Suppressor macrophage treated with lipopolysaccharide for 1 hour (primary cell): ENCODE measurements at regions not wholly inside any gene's neighbourhood (a gene's known extent, or its start where the extent isn't known, plus 50 kb on each side); places are given as distances from the start of the nearest gene placed in this dataset.
A peak's percentile ranks its signal among the peaks of the same experiment; 100 is the strongest.

ENCODE experiments used
- DNase-seq, 3 donors: peaks; one replicate each; pipeline ENCODE4 v3.0.0-alpha.2; 2020 to 2022

DNA sequence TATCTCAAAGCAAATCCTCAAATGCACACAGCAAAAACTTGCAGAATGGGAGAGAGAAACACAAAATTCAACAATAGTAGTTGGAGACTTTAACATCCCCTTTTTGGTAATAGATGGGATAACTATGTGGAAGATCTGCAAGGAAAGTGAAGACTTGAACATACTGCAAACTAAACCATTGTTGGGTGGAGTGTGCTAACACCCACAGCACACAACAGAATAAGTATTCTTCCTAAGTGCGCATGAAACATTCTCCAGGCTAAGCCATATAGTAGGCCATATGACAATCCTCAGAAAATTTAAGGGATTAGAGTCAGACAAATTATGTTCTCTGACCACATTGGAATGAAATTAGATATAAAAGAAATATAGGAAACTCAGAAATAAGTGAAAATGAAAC is 230.6 kb downstream of the FBXO15 start:
- no peak for DNase-seq

- DNase-seq = no peak
Measured at GRCh38 chr18:73913505-73913904, 234.1 kb downstream of the FBXO15 start.

GRCh38 chr18:73908323-73908722 is 239.3 kb downstream of the FBXO15 start:
- DNase-seq = peak in 2 of 3 donors; percentile 3 to 15

DNA sequence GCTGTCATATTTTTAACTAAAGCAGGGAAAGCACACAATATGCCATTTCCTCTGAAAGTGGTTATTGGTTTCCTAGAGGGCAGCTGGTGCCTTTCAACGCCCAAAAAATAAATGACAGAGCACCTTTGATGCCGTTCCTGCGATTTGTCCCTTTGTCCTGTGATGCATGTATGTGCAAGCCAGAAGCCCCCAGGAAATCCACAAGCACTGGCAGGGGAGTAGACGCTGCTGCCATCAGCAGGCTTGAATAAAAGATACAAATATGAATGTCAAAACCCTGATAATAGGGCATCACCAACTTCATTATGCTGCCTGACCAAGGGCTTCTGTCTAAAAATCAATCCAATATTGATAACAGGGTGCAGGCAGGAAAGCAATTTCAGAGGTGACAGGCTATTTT is 246.1 kb downstream of the FBXO15 start:
- DNase-seq = no peak

GRCh38 chr18:73901151-73901550 is 246.5 kb downstream of the FBXO15 start:
- DNase-seq = no peak

DNA sequence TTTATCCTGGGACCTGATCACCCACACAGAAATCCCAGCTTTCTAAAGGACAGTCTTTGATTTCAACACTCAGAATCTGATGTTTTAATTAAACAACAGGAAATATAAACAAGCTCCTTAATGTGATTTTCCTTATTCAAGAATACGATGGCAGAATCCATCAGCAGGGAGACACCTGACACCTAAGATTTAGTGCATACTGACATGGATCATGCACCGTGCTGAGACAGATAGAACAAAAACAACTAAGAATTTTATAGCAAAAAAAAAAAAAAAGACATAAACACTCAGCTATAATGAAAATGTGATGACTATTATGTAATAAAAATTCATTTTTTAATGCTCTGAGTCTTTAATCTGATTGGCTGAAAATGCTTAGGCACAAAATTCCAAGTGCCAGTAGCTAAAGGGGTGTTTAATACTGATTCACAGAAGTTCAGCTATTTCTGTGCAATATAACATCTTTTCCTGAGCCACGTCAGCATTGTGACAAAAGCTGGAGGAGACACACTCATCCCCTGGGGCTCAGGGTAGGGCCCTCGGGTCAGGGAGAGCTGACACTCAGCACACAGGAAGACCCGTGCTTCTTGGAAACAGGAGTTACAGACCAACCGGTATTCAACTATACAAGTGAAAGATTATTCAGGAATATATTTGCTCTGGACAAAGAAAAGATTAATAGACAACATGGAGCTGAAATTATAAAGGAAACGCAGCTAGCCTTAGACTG is 247.4 kb downstream of the FBXO15 start:
- no peak for DNase-seq

DNA sequence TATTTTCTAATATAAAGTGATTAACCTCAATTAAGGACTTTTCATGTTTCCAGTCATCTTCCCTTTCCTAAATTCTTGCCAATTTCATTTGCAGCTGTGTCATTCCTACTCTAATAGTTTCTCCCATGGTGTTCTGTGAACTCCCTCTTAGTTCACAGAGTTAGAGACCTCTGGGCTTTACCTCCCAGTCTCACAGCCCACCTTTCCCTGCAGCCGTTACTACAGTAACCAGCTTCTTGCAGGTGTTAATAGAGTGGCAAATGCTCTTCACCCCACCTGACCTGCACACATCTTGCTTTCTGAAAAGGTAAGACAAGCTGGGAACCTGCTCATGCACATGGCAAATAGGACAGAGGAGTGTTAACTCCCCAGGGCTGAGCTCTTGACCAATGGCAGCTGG is 250.1 kb downstream of the FBXO15 start:
- no peak for DNase-seq

DNA sequence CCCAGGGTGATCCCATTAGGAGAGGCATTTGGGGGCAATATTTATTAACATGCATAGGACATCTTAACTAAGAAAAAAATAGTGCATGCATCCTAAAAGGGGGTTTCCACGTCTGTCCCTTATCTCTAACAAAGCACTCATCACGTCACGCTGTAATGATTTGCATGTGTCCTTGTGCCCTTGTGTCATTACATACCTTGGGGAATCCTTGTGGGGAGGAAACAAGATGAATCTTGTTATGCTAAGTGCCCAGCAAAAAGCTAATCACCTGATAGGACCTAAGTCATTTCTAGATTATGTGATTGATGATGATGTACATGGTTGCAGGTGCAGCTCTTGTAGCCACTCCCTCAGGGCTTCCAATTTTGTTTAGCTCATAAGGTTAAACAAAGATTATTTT is 250.9 kb downstream of the FBXO15 start:
- DNase-seq = no peak

DNA sequence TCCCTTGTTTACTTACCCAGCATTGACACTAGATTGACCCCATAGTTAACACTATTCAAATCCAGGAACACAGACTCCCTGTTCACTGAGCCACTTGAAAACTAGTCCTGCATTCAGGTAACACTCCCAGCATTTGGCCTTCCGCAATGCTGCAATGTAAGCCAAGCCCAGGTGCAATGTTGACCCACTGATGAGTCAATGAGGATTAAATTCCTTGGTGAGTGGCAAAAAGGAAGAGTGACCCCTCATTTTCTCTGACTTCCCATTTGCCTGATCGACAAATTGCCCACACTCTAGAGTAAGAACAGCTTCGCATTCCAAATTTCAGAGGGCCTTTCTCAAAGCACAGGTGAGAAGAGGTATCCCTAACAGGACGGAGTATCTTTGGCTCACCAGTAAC is 251.9 kb downstream of the FBXO15 start:
- no peak for DNase-seq

- no peak for DNase-seq
Measured at GRCh38 chr18:73893880-73894279, 253.8 kb downstream of the FBXO15 start.

DNA sequence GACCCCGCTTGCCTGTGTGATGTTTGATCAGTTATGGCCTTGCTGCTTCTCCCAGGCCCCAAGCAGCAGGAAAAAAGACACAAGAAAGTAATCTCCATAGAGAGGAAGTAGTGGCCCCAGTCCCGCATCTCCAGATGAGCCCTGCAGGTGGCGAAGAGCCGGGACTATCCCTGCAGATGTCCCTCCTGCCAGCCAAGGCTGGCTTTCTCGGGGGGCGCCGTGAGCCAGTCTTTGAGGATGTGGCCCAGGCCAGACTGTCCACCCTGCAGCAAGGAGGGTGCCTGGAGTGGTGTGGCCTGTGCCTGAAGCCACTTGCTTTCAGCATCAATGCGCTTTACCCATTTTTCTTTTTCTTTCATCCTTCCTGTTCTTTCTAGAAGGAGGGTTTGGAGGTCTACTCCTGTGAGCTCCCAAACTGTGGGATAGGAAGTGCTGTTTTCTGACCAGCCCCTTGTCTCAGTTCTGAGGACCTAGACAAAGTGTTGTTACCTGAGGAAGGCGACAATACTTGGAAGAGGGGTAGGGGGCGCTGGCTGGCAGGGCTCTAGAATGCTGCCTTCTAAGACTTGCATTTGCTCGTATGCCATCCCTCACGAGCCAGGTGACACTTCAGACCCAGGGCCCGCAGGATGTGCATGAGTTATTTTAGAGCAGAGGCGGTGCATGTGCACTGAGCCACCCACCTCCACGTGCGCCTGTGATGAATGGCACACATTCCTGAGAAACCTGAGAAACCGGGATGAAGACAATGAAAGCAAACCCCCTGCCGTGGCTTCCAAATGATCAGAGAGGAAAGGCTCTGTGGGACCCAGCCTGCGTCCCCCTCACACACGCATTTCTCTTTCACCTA is 255.8 kb downstream of the FBXO15 start:
- DNase-seq = peak in 2 of 3 donors; percentile 2 to 11

GRCh38 chr18:73888565-73888964 is 259.1 kb downstream of the FBXO15 start:
- no peak for DNase-seq

DNA sequence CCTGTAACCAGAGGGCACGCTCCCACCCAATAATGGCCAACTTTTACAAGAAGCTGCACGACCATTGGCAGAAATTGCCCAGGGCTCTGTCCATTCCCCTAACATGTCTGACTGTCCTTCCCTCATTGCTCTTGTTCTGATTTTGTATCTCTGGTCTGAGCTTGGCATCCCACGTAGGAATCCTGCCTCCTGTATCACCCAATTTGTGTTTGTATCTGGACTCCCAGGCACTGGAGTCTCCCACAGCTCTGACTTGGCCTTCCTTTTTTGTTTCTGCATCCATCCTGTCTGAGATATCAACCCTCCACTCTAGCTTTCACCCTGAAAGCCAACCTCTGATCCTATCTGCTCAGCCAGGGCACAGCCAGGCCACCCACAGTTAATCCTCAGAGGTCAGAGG is 259.8 kb downstream of the FBXO15 start:
- no peak for DNase-seq

GRCh38 chr18:73884868-73885267 is 262.8 kb downstream of the FBXO15 start:
- DNase-seq = no peak

DNA sequence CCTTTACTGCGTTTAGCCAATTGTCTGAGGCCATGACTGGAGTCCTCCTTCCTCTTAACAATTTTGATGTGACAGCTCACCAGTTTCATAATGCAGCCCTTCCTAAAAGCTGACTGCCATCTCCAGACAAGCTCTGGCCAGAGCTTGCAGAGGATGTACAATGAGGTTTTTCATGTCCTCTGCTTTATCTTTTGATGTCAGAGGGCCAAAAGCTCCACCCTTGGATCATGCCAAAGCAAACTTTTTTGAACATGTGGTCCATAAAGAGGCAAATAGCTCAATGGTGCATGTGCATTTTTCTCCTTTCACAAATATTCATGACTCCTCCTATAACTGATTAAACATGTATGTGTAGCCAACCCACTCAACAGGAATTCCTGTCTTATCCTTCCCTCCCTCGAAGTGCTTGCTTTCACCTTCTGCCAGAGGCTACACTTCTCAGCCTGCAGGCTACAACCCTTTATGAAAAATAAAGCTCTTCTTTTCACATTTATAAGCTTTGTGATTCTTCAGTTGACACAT is 266.2 kb downstream of the FBXO15 start:
- DNase-seq = no peak

- DNase-seq = no peak
Measured at GRCh38 chr18:73880387-73880786, 267.2 kb downstream of the FBXO15 start.

- DNase-seq = no peak
Measured at GRCh38 chr18:73879766-73880165, 267.9 kb downstream of the FBXO15 start.

DNA sequence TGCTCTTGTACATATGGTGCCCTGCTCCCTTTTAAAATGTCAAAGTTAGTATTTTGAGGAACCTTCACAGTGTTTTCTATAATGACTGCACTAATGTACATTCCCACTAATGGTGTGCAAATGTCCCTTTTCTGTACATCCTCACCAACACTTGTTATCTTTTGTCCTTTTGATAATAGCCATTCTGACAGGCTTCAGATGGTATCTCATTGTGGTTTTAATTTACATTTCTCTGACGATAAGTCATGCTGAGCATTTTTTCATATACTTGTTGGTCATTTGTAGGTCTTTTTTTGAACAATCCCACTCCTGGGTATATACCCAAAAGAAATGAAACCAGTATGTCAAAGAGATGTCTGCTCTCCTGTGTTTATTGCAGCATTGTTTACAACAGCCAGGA is 268.3 kb downstream of the FBXO15 start:
- no peak for DNase-seq

DNA sequence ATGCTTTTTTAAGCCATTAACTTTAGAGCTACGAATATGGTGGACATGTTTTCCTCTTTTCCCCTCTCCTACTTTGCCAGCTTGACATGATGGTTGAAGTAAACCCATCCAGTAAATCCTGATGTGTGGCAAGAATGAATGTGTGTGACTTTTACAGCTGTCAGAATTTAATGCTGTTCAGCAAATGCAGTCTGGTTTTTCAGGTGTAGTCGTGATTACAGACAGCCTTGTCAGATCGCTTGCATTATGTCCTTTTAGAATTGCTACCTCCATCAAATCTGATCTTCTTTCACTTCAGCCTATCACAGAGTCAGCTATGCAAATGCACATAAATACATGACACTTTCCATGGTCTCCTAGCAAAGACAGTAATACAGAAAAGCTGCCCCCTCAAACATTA is 278.5 kb downstream of the FBXO15 start:
- no peak for DNase-seq

GRCh38 chr18:73861771-73862170 is 285.9 kb downstream of the FBXO15 start:
- DNase-seq = no peak

- no peak for DNase-seq
Measured at GRCh38 chr18:73859837-73860397, 287.7 kb downstream of the FBXO15 start.

- no peak for DNase-seq
Measured at GRCh38 chr18:73852789-73853549, 294.7 kb downstream of the FBXO15 start.

DNA sequence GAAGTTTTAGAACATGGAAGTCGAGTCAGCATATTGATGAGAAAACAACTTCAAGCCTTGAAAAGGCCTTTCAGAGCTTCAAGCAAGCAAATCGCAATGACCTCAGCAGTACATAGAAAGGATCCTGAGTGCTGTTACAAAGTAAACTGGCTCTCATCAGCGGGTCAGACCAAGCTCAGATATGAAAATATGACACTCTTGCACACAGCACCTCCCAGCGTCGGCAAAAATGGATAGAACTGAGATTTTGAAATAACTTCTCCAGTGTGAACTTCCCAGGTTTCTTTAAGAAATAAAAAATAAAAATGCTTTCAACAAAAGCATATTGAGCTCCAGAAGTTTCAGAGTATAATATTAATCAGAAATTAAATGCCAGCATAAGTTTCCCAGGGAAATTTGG is 296.9 kb downstream of the FBXO15 start:
- no peak for DNase-seq
